HUES6 (cell line): ENCODE measurements at regions not wholly inside any gene's neighbourhood (a gene's known extent, or its start where the extent isn't known, plus 50 kb on each side); places are given as distances from the start of the nearest gene placed in this dataset.
"Not testable (repeated sequence)": the region's sequence is repeated elsewhere in the genome, so short reads cannot be mapped to it uniquely, and the experiment has no call there.

ENCODE experiments used
- H3K27ac ChIP-seq: 2 replicates; pipeline ENCODE4 v1.7.0; 2013; ENCODE audit warnings: low read depth, mild to moderate bottlenecking, low read length, inconsistent platforms
- H3K27me3 ChIP-seq: 2 replicates; pipeline ENCODE4 v1.6.1; 2013; ENCODE audit warnings: low read length; ENCODE audit not compliant: control insufficient read depth, insufficient read depth
- H3K36me3 ChIP-seq: 2 replicates; pipeline ENCODE4 v1.6.1; 2013; ENCODE audit warnings: low read length; ENCODE audit not compliant: control insufficient read depth, insufficient read depth
- H3K4me1 ChIP-seq: 2 replicates; pipeline ENCODE4 v1.6.1; 2013; ENCODE audit warnings: low read length; ENCODE audit not compliant: control insufficient read depth, insufficient read depth
- H3K4me3 ChIP-seq: 2 replicates; pipeline ENCODE4 v1.5.1; 2013; ENCODE audit warnings: low read depth, low read length
- H3K9ac ChIP-seq: one replicate; pipeline ENCODE4 v1.6.1; 2013; ENCODE audit warnings: mild to moderate bottlenecking, low read length
- H3K9me3 ChIP-seq: 2 replicates; pipeline ENCODE4 v1.6.1; 2013; ENCODE audit warnings: low read depth, low read length; ENCODE audit not compliant: control insufficient read depth, insufficient read depth

GRCh38 chr16:13628156-13628555 lies 291.8 kb upstream of the ERCC4 start:
- 0 out of 2 replicates have a peak, but pooled peaks cover 2% of the 10 kb centered on the region for H3K9me3 ChIP-seq
- H3K4me3 ChIP-seq = no peak overlapping the region
- no peaks in the 10 kb centered on the region for H3K27me3 ChIP-seq
- peaks cover 19% of the 10 kb centered on the region for H3K4me1 ChIP-seq
- no peaks in the 10 kb centered on the region for H3K36me3 ChIP-seq
- H3K9ac ChIP-seq = no peak overlapping the region
- no peak overlapping the region for H3K27ac ChIP-seq

- H3K9ac ChIP-seq = no peak overlapping the region
- 0 out of 2 replicates have a peak, but pooled peaks cover 3% of the 10 kb centered on the region for H3K9me3 ChIP-seq
- no peaks in the 10 kb centered on the region for H3K27me3 ChIP-seq
- no peak overlapping the region for H3K4me3 ChIP-seq
- H3K36me3 ChIP-seq = no peaks in the 10 kb centered on the region
- peaks cover 19% of the 10 kb centered on the region for H3K4me1 ChIP-seq
- H3K27ac ChIP-seq = no peak overlapping the region
Observed at GRCh38 chr16:13629704-13630103, 290.2 kb upstream of the ERCC4 start.

DNA sequence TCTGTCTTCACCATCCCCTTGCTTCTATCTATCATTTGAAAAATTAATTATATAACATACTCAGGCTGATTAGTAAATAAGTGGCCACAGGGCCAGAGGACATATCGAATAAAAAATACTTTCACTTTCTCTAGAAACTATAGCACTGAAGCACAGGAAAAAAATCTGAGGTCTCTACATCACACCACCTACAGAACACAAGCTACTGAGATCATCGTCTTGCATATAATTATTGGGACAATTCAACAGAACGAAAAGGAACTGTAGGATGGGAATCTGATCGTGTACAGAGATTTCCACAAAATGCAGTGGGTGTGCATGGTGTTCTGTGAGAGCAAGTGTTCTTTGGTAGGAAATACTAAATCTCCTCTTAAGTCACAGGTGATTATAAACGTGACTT lies 289.6 kb upstream of the ERCC4 start:
- H3K27me3 ChIP-seq = no peaks in the 10 kb centered on the region
- H3K4me1 ChIP-seq = peaks cover 25% of the 10 kb centered on the region
- H3K4me3 ChIP-seq = no peak overlapping the region
- H3K27ac ChIP-seq = no peak overlapping the region
- peaks cover 3% of the 10 kb centered on the region; the same call in 1 of the 2 replicates for H3K9me3 ChIP-seq
- H3K36me3 ChIP-seq = no peaks in the 10 kb centered on the region
- no peak overlapping the region for H3K9ac ChIP-seq

DNA sequence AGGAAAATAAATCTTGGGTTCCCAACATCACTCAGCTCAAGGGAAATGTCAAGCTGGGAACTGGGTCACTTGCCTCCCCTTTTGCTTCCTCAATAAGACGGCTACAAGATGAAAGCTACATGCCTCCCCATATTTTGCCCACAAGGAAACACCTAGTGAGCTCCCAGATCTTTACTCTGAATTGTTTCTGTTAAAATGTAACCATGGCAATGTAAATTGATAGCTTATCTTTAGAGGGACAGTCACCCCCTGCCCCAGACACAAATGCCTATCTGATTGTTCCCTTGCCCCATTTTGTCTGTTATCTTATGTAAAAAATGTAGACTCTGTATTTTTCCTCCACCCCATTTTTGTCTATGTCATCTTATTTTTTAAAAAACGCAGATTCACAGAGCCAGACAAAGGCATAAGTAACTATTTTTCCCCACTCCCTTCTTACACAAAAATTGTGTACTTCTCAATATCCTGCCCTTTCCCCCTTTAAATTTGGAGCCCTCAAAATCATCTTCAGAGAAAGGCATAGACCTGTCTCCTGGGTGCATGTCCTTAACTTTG lies 288.7 kb upstream of the ERCC4 start:
- H3K27ac ChIP-seq = peak overlapping the region; percentile 55; the same call in 1 of the 2 replicates

GRCh38 chr16:13631916-13632315 lies 288.0 kb upstream of the ERCC4 start:
- Histone ChIP-seq H3K4me3 (no peak overlapping the region), H3K4me1 (peaks cover 25% of the 10 kb centered on the region), H3K27ac (peak overlapping the region; percentile 55; the same call in 1 of the 2 replicates), H3K27me3 (no peaks in the 10 kb centered on the region), H3K36me3 (no peaks in the 10 kb centered on the region), H3K9me3 (peaks cover 3% of the 10 kb centered on the region; the same call in 1 of the 2 replicates), H3K9ac (no peak overlapping the region)

More for the DNA sequence above, 288.7 kb upstream of the ERCC4 start:
- H3K27me3 ChIP-seq = no peaks in the 10 kb centered on the region
- no peak overlapping the region for H3K4me3 ChIP-seq
- no peak overlapping the region for H3K9ac ChIP-seq
- H3K4me1 ChIP-seq = peaks cover 25% of the 10 kb centered on the region
- H3K36me3 ChIP-seq = no peaks in the 10 kb centered on the region
- H3K9me3 ChIP-seq = peaks cover 3% of the 10 kb centered on the region; the same call in 1 of the 2 replicates

DNA sequence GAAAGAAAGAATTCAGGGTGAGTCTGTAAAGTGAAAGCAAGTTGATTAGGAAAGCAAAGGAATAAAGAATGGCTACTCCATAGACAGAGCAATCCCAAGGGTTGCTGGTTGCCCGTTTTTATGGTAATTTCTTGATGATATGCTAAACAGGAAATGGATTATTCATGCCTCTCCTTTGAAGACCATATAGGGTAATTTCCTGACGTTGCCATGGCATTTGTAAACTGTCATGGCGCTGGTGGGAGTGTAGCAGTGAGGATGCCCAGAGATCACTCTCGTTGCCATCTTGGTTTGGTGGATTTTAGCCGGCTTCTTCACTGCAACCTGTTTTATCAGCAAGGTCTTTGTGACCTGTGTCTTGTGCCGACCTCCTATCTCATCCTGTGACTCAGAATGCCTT lies 287.4 kb upstream of the ERCC4 start:
- not testable (repeated sequence) for H3K27ac ChIP-seq, H3K36me3 ChIP-seq, H3K4me3 ChIP-seq, H3K9ac ChIP-seq, H3K9me3 ChIP-seq, H3K27me3 ChIP-seq
- H3K4me1 ChIP-seq = peaks cover 25% of the 10 kb centered on the region

GRCh38 chr16:13633391-13633861 lies 286.5 kb upstream of the ERCC4 start:
- Histone ChIP-seq H3K4me1 (peaks cover 18% of the 10 kb centered on the region), H3K36me3 (no peaks in the 10 kb centered on the region), H3K27me3 (no peaks in the 10 kb centered on the region), H3K4me3 (no peak overlapping the region), H3K27ac (no peak overlapping the region), H3K9ac (no peak overlapping the region), H3K9me3 (peaks cover 3% of the 10 kb centered on the region; the same call in 1 of the 2 replicates)

DNA sequence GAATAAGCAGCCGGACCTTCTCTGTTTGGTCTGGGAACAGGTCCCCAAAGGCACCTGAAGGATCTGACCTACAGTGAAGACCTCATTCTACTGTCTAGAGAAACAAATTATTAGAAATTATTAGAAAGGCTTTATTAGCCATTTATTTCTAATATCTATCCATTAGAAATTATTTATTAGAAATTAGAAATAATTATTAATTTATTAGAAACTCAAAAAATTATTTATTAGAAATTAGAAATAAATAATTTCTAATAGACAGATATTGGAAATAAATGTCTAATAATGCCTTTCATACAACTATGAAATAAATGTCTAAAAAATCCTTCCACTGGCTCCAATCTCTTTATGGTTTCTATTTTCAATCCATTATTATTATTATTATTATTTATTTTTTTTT lies 285.7 kb upstream of the ERCC4 start:
- no peaks in the 10 kb centered on the region for H3K36me3 ChIP-seq
- H3K4me3 ChIP-seq = no peak overlapping the region
- no peaks in the 10 kb centered on the region for H3K27me3 ChIP-seq
- H3K9ac ChIP-seq = no peak overlapping the region
- H3K4me1 ChIP-seq = peaks cover 18% of the 10 kb centered on the region
- no peak overlapping the region for H3K27ac ChIP-seq
- H3K9me3 ChIP-seq = peaks cover 3% of the 10 kb centered on the region; the same call in 1 of the 2 replicates

- H3K9ac ChIP-seq = no peak overlapping the region
- no peaks in the 10 kb centered on the region for H3K36me3 ChIP-seq
- H3K4me1 ChIP-seq = peaks cover 18% of the 10 kb centered on the region
- peaks cover 3% of the 10 kb centered on the region; the same call in 1 of the 2 replicates for H3K9me3 ChIP-seq
- no peak overlapping the region for H3K27ac ChIP-seq
- H3K27me3 ChIP-seq = no peaks in the 10 kb centered on the region
- H3K4me3 ChIP-seq = no peak overlapping the region
Observed at GRCh38 chr16:13634959-13635358, 285.0 kb upstream of the ERCC4 start.

DNA sequence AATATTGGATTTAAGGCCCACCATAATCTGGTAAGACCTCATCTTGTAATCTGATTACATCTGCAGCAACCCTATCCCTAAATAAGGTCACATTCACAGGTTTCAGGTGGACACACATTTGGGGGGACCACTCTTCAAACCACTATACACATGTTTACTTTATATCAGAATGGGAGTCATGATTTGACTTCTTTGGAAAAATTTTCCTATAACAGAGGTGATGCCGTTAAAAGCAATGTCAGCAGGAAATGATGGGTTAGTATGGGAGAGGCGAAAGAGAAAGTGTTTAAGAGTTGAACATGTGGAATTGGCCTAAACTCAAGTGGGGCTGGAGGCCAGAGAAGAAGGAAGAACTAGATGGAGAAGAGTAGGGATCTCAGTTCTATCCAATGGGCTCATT lies 281.7 kb upstream of the ERCC4 start:
- Histone ChIP-seq H3K4me1 (peaks cover 6% of the 10 kb centered on the region), H3K27ac (no peak overlapping the region), H3K4me3 (no peak overlapping the region), H3K27me3 (no peaks in the 10 kb centered on the region), H3K36me3 (no peaks in the 10 kb centered on the region), H3K9ac (no peak overlapping the region), H3K9me3 (peaks cover 4% of the 10 kb centered on the region; the same call in 1 of the 2 replicates)

DNA sequence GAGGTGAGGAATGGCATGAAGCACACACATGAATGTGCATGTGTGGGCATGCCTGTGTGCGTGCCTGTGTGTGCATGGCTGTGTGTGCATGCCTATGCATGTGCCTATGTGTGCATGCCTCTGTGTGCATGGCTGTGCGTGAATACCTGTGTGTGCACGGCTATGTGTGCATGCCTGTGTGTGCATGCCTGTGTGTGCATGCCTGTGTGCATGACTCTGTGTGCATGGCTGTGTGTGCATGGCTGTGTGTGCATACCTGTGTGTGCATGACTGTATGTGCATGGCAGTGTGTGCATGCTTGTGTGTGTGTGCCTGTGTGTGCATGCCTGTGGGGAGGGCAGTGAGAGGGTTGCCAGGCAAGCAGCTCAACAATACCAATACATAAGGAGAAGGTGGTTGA lies 276.5 kb upstream of the ERCC4 start:
- Histone ChIP-seq H3K27me3 (no peaks in the 10 kb centered on the region), H3K9me3 (0 out of 2 replicates have a peak, but pooled peaks cover 4% of the 10 kb centered on the region), H3K4me1 (no peaks in the 10 kb centered on the region), H3K27ac (no peak overlapping the region), H3K36me3 (no peaks in the 10 kb centered on the region), H3K4me3 (no peak overlapping the region), H3K9ac (no peak overlapping the region)
